ENCODE measurements at regions not wholly inside any gene's neighbourhood (a gene's known extent, or its start where the extent isn't known, plus 50 kb on each side); places are given as distances from the start of the nearest gene placed in this dataset.

DNA sequence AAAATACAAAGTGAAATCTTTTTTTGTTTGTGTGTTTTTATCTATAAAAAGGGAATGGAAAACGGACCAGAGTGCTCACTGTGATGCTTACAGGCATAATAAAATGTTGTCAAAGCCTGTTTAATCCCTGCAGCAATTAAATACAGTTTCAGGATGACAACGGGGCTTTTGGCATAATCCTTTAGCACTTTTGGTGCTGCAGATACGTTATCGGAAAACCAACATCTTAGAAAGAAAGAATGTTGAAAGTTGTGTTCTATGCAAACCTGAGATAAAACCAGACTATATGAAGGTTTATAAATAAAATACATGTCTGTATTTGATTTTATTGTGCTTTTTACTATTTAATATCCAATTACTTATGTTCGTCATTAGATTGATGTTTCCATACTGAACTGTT lies 307.4 kb upstream of the DAB2 start:
- TF ChIP-seq, protein P1, sequence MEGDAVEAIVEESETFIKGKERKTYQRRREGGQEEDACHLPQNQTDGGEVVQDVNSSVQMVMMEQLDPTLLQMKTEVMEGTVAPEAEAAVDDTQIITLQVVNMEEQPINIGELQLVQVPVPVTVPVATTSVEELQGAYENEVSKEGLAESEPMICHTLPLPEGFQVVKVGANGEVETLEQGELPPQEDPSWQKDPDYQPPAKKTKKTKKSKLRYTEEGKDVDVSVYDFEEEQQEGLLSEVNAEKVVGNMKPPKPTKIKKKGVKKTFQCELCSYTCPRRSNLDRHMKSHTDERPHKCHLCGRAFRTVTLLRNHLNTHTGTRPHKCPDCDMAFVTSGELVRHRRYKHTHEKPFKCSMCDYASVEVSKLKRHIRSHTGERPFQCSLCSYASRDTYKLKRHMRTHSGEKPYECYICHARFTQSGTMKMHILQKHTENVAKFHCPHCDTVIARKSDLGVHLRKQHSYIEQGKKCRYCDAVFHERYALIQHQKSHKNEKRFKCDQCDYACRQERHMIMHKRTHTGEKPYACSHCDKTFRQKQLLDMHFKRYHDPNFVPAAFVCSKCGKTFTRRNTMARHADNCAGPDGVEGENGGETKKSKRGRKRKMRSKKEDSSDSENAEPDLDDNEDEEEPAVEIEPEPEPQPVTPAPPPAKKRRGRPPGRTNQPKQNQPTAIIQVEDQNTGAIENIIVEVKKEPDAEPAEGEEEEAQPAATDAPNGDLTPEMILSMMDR (IDR thresholded peaks at IDR 0.05), result no peak
- Histone ChIP-seq H3K79me2 (no peaks in the 10 kb centered on the region), H3K4me1 (no peaks in the 10 kb centered on the region), H2AFZ (no peak overlapping the region), H3K36me3 (ENCODE audit: control insufficient read depth, insufficient read depth, low read length) (no peaks in the 10 kb centered on the region), H3K9me3 (ENCODE audit: control insufficient read depth, low read length) (no peaks in the 10 kb centered on the region), H3K27ac (no peak overlapping the region), H3K9ac (no peak overlapping the region), H3K27me3 (ENCODE audit: control insufficient read depth, insufficient read depth, low read length) (no peaks in the 10 kb centered on the region), H3K4me3 (ENCODE audit: low read depth, low read length) (no peak overlapping the region), H3K4me2 (ENCODE audit: low read length) (no peak overlapping the region)

DNA sequence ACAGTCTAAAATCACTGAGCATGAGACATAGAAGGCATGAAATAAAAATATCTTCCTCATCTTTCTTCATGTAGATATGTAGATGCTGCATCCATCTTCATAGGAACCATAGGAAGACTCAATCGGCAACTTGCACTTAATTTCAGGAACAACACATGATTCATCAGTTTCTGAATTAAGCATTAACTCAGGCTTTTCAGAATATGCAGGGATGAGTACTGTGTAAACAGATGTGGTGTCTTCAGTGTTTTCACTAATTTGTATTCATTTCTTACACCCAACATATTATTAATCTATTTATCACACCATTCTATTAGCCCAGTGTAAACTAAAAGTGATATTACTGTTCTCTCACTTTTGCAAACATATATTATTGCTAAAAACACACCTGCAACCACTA lies 305.9 kb upstream of the DAB2 start:
- H3K36me3 ChIP-seq (ENCODE audit: control insufficient read depth, insufficient read depth, low read length), result no peaks in the 10 kb centered on the region
- H3K4me3 ChIP-seq (ENCODE audit: low read depth, low read length), result no peak overlapping the region
- no peaks in the 10 kb centered on the region for H3K79me2 ChIP-seq
- H2AFZ ChIP-seq, result no peak overlapping the region
- no peak overlapping the region for H3K4me2 ChIP-seq (ENCODE audit: low read length)
- no peaks in the 10 kb centered on the region for H3K4me1 ChIP-seq
- H3K27ac ChIP-seq, result no peak overlapping the region
- no peaks in the 10 kb centered on the region for H3K9me3 ChIP-seq (ENCODE audit: control insufficient read depth, low read length)
- no peak overlapping the region for H3K9ac ChIP-seq
- TF ChIP-seq, protein P1 (IDR thresholded peaks at IDR 0.05), result no peak
- H3K27me3 ChIP-seq (ENCODE audit: control insufficient read depth, insufficient read depth, low read length), result no peaks in the 10 kb centered on the region

DNA sequence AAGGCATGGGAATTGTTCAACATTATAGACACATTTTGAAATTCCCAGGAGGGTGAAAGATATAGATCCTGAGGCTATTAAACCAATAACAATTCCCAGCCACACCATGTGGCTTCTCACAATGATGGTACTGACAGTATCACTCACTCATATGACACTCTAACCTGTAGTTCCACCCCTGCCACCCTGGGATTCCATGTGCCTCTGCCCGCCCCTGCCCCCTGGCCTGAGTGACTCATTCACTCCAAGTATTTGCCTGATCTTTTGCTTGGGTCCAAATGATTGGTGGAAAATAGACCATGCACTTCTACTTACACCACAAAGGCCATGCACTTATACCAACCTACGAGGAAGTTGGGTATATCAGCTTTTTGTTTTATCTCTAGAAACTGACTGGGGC lies 305.2 kb upstream of the DAB2 start:
- no peak overlapping the region for H3K4me2 ChIP-seq (ENCODE audit: low read length)
- H3K9me3 ChIP-seq (ENCODE audit: control insufficient read depth, low read length), result no peaks in the 10 kb centered on the region
- no peak overlapping the region for H3K9ac ChIP-seq
- H3K4me3 ChIP-seq (ENCODE audit: low read depth, low read length), result no peak overlapping the region
- no peaks in the 10 kb centered on the region for H3K36me3 ChIP-seq (ENCODE audit: control insufficient read depth, insufficient read depth, low read length)
- no peaks in the 10 kb centered on the region for H3K79me2 ChIP-seq
- H2AFZ ChIP-seq, result no peak overlapping the region
- no peaks in the 10 kb centered on the region for H3K4me1 ChIP-seq
- no peak overlapping the region for H3K27ac ChIP-seq
- TF ChIP-seq, protein P1 (IDR thresholded peaks at IDR 0.05), result no peak
- H3K27me3 ChIP-seq (ENCODE audit: control insufficient read depth, insufficient read depth, low read length), result no peaks in the 10 kb centered on the region

DNA sequence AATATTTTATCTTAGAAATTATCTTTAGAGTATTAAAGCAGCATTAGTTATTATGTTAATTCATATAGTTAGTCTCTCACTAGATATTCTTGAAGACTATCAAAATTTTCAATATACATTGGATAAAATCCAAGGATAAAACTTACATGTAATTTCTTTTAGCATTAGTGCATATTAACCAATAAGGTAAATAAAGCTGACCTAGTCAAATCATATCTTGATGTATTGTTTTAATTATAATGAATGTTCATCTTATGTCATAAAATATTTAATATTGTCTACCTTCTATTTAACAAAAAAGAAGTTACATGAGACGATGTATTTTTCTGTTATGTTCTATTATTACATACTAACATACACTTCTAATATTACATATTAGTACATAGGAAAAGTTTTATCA lies 301.7 kb upstream of the DAB2 start:
- H3K4me1 ChIP-seq, result no peaks in the 10 kb centered on the region
- no peak overlapping the region for H3K4me2 ChIP-seq (ENCODE audit: low read length)
- H3K9ac ChIP-seq, result no peak overlapping the region
- no peaks in the 10 kb centered on the region for H3K36me3 ChIP-seq (ENCODE audit: control insufficient read depth, insufficient read depth, low read length)
- H3K27ac ChIP-seq, result no peak overlapping the region
- no peak overlapping the region for H2AFZ ChIP-seq
- no peaks in the 10 kb centered on the region for H3K27me3 ChIP-seq (ENCODE audit: control insufficient read depth, insufficient read depth, low read length)
- H3K9me3 ChIP-seq (ENCODE audit: control insufficient read depth, low read length), result no peaks in the 10 kb centered on the region
- TF ChIP-seq, protein P1 (IDR thresholded peaks at IDR 0.05), result no peak
- H3K4me3 ChIP-seq (ENCODE audit: low read depth, low read length), result no peak overlapping the region
- no peaks in the 10 kb centered on the region for H3K79me2 ChIP-seq

DNA sequence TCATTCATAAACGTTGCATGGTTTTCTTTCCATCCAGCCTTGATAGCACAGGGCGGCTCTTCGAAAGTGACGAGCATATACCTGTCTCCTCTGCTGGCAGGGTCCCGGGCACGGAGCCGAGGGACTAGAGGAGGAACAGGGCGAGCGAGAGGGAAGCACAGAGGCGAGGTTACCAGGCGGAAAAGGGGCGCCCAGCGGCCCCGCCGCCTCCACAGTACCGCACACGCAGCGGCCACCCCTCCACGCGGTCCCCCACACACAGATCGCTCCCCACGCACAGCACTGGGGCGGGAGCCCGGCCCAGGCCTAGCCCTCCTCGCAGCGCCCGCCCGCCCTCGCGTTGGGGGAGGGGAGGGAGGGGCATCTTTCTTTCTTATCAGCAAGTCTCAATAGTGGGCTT lies 296.6 kb upstream of the DAB2 start:
- no peak overlapping the region for H3K4me2 ChIP-seq (ENCODE audit: low read length)
- no peaks in the 10 kb centered on the region for H3K36me3 ChIP-seq (ENCODE audit: control insufficient read depth, insufficient read depth, low read length)
- no peaks in the 10 kb centered on the region for H3K27me3 ChIP-seq (ENCODE audit: control insufficient read depth, insufficient read depth, low read length)
- no peak overlapping the region for H2AFZ ChIP-seq
- no peak overlapping the region for H3K4me3 ChIP-seq (ENCODE audit: low read depth, low read length)
- H3K79me2 ChIP-seq, result no peaks in the 10 kb centered on the region
- no peaks in the 10 kb centered on the region for H3K9me3 ChIP-seq (ENCODE audit: control insufficient read depth, low read length)
- H3K27ac ChIP-seq, result no peak overlapping the region
- no peaks in the 10 kb centered on the region for H3K4me1 ChIP-seq
- H3K9ac ChIP-seq, result no peak overlapping the region
- TF ChIP-seq, protein P1 (IDR thresholded peaks at IDR 0.05), result no peak
